GM19043 (cell line): ENCODE measurements at regions not wholly inside any gene's neighbourhood (a gene's known extent, or its start where the extent isn't known, plus 50 kb on each side); places are given as distances from the start of the nearest gene placed in this dataset.

Source experiments
- ATAC-seq: cut with Tn5 transposase; IDR thresholded peaks from one replicate; pipeline ENCODE4 v1.9.1; 2021; ENCODE audit warnings: low read depth; ENCODE audit not compliant: unreplicated experiment

GRCh38 chr2:38174646-38175423 lies 98.9 kb upstream of the CYP1B1 start:
- no peak for ATAC-seq

GRCh38 chr2:38174131-38174530 lies 98.2 kb upstream of the CYP1B1 start:
- no peak for ATAC-seq

GRCh38 chr2:38173683-38174082 lies 97.7 kb upstream of the CYP1B1 start:
- no peak for ATAC-seq

GRCh38 chr2:38171208-38171855 lies 95.4 kb upstream of the CYP1B1 start:
- no peak for ATAC-seq

GRCh38 chr2:38170733-38171132 lies 94.8 kb upstream of the CYP1B1 start:
- ATAC-seq: no peak

GRCh38 chr2:38170067-38170466 lies 94.1 kb upstream of the CYP1B1 start:
- no peak for ATAC-seq

- no peak for ATAC-seq
These were observed 92.9 kb upstream of the CYP1B1 start for GRCh38 chr2:38168710-38169480.

GRCh38 chr2:38167968-38168350 lies 92.0 kb upstream of the CYP1B1 start:
- ATAC-seq: no peak

GRCh38 chr2:38165698-38166097 lies 89.7 kb upstream of the CYP1B1 start:
- no peak for ATAC-seq

GRCh38 chr2:38164881-38165280 lies 88.9 kb upstream of the CYP1B1 start:
- ATAC-seq: peak; percentile 67

- no peak for ATAC-seq
These were observed 87.6 kb upstream of the CYP1B1 start for GRCh38 chr2:38163579-38163978.

- no peak for ATAC-seq
These were observed 87.1 kb upstream of the CYP1B1 start for GRCh38 chr2:38163006-38163405.

GRCh38 chr2:38160516-38160915 lies 84.6 kb upstream of the CYP1B1 start:
- ATAC-seq: no peak

- ATAC-seq: no peak
These were observed 83.6 kb upstream of the CYP1B1 start for GRCh38 chr2:38159597-38159996.

GRCh38 chr2:38159191-38159590 lies 83.2 kb upstream of the CYP1B1 start:
- ATAC-seq: no peak

GRCh38 chr2:38158378-38159118 lies 82.6 kb upstream of the CYP1B1 start:
- no peak for ATAC-seq

GRCh38 chr2:38156436-38156835 lies 80.5 kb upstream of the CYP1B1 start:
- no peak for ATAC-seq

- no peak for ATAC-seq
These were observed 79.1 kb upstream of the CYP1B1 start for GRCh38 chr2:38155015-38155414.

GRCh38 chr2:38154395-38154794 lies 78.4 kb upstream of the CYP1B1 start:
- no peak for ATAC-seq

GRCh38 chr2:38153476-38154135 lies 77.7 kb upstream of the CYP1B1 start:
- no peak for ATAC-seq
